NOMO-1 (cell line): ENCODE measurements at regions not wholly inside any gene's neighbourhood (a gene's known extent, or its start where the extent isn't known, plus 50 kb on each side); places are given as distances from the start of the nearest gene placed in this dataset.
"Not testable (repeated sequence)": the region's sequence is repeated elsewhere in the genome, so short reads cannot be mapped to it uniquely, and the experiment has no call there.

ENCODE experiments used
- DNase-seq, 2 experiments: peaks; one replicate each; lab custom pipeline; 2025; ENCODE audit not compliant: unreplicated experiment in 2 of 2; lab: John Stamatoyannopoulos, UW

DNA sequence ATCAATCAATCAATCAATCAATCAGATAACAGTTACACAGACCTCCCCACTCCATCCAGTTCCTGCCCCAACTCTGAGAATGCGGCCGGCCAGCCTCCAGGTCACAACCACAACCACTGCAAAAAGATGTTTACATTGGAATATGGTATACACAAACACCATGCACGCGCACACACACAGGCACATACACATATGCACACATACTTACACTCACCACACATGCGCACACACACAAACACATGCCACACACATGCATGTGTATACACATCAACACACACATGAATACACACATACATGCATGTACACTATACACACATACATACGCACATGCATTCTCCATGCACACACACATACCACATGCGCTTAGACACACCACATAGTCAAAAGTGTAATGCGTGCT lies 131.1 kb downstream of the PXDC1 start:
- DNase-seq, result no peak

DNA sequence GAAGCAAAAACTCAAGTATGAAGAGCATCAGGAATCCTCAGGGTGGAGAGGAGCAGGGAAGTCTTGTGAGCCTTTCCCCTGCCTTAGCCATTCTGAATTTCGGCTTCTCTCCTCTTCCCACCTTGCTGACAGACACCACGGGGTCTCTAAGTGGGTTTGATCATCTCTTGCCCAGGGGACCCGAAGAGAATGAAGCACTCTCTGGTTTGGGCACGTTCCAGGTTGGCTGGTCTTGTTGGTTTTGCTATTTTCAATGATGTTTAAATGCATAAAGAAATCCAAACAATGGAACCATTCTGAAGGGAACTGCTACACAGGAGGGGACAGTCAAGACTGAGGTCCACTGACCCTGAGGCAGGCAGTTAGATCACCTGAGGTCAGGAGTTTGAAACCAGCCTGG lies 131.7 kb downstream of the PXDC1 start:
- DNase-seq, result no peak

DNA sequence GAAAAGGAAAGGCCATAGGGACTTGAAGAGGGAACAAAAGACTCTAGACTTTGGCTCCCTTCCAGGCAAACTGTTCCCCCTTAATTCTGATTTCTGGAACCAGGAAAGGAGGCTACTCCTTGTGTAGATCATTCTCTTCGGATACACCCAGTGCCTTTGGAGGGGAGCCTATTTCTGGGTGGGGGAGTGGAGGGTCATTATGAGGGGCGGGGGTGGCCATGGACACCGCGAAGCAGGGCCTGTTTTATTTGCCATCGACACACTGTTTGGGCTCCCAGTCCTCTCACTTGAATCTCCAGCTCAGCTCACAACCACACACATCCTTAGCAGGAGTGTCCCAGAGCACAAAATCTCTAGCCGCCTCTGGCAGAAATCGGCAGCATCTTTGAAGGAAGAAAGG lies 132.3 kb downstream of the PXDC1 start:
- DNase-seq, result no peak

DNA sequence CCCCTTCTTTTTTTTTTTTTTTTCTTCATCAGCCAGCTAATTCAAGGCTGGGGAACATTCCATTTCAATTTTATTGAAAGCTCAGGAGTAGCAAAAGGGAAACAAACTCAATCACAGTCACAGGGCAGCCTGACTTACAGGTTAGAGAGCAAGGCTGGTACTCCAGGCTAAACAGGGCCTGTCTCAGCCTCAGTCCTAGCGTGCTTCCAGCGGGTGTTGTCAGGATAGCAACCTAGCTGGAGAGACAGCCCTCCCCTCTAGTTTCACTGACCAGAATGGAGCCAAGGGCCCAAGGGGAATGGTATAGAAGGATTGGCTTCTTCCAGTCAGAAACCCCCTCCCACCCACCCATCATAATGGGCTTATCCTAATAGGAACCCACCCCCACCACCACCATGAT lies 132.9 kb downstream of the PXDC1 start:
- DNase-seq, result no peak

DNA sequence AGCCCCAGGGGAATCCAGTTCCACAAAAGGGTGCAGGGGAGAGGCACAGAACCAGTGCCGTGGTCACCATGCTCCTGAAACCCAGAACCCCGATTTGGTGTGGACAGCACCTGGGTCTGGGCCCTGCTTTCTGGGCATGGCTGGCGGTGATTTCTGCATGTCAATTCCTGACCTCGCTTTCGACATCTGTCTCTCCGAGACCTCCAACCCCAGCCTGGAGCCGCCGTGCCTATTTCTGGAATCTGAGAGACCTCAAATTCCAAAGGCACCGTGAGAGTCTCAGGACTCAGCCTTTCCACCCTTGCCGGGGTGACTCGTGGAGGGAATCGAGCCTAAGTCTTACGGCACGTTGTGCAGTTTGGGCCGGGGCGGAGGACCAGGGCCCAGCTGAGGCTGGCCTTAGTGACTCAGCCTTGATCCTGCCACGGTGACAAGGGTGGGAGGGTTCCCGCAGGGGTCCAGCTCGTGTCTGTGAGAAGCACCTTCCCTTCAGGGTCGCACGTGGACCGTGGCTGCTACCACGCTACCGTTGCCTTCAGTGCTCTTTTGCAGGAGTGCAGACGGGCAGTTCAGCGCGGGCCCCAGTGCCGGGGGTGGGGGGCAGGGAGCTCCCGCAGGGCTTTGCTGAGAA lies 133.7 kb downstream of the PXDC1 start:
- DNase-seq, result no peak

DNA sequence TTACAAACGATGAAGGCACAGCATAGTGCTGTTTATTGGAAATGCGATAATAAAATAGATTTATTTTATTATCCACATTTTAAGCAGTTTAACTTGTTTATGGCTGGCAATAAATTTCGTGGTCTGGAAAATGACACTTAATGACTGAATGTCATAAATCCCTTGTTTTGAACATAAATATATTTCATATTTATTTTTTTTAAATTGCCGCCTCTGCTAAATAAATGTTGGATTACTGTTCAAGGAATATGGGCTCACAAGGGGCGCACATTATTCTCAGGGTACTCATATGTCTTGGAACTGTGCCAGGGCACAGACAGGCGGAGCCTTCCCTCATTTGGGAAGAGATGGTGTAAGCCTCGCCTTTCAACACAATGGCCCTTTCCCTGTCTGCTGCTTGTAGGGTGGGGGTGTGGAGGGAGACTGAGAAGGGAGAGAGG lies 134.3 kb downstream of the PXDC1 start:
- no peak for DNase-seq

- DNase-seq, result no peak
These were observed 134.8 kb downstream of the PXDC1 start for GRCh38 chr6:3616565-3617176.

- DNase-seq, result no peak
These were observed 135.8 kb downstream of the PXDC1 start for GRCh38 chr6:3615391-3616380.

DNA sequence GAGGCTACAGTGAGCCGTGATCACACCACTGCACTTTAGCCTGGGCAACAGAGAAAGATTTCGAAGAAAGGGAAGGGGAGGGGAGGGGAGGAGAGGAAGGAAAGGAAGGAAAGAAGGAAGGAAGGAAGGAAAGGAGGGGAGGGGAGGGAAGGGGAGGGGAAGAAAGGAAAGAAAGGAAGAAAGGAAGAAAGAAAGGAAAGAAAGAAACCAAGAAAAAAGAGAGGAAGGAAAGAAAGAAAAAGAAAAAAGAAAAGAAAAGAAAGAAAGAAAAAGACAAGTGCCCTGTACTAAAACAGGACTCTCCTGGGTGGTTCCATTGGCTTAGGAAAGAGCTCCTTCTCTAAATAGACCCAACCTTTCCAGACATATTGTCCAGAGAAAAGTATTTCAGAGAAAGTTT lies 136.6 kb downstream of the PXDC1 start:
- no peak for DNase-seq

- DNase-seq, result not testable (repeated sequence)
These were observed 137.9 kb downstream of the PXDC1 start for GRCh38 chr6:3613565-3613964.

DNA sequence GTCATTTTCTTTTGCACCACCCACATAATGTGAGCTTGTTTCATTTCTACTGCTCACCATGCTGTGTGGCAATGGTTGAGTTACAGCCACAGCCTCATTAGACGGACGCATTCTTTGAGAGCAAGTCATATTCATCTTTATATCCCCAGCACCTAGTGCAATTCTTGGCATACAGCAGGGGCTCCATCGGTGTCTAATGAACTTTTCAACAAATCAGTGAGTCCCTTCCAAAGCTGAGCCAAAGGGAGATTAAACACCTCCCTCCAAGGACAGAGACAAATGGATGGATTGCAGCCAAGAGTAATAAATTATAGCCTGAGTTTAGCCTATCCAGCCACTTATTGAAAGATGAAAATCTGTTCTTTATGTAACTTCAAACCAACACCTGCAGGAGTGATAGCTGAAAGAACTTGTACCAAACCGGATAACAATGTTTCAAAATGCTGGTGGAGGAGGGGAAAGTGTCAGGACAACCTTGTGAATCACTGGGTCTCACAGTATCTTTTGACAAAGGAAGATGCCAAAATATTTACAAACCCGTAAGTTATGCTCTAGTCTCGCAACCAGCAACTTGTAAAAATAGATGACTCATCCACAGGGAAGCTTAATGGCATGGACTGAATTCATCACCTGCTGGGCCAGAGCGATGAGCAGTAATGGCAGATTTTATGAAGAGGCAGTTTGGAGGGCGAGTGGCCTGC lies 139.0 kb downstream of the PXDC1 start:
- DNase-seq, result no peak

GRCh38 chr6:3610921-3611320 lies 140.6 kb downstream of the PXDC1 start:
- DNase-seq, result no peak

DNA sequence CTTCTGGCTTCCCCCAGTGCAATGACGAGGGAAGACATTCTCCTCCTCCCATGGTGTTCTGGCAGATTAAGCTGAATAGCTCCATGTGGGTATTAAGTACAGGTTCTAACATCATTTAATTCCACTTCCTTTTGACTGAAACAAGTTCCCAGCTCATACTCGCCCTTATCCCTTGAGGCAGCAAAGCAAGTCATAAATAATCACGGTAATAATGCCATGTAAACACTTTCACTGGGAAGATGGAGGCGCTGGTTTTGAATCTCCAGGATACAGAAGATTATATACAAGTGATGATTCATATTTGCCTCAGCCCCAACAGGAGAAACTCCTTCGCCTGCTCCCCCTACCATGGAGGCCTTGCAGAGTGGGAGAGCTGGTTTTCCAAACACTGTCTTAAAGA lies 141.3 kb downstream of the PXDC1 start:
- no peak for DNase-seq

DNA sequence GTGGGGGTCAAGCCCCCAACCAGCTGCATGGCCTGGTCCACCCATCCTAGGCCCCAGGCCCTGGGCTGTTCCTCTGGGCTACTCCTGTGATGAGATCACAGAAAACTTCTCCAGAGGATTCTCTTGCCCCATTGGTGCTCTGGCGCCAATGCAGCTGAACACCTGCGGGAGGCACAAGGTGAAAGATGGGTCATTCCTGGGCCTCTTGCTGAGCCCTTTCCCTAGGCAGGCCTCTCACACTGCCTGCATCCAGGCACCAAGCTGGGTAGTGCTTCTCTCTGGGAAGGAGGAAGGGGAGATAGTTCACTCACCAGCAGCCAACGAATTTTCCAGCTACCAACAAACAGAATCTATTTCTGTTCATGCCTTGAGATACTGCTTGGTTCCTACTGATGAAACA lies 142.1 kb downstream of the PXDC1 start:
- DNase-seq, result no peak

GRCh38 chr6:3608159-3608558 lies 143.4 kb downstream of the PXDC1 start:
- DNase-seq, result no peak

- DNase-seq, result no peak
These were observed 143.9 kb downstream of the PXDC1 start for GRCh38 chr6:3607599-3607998.

- DNase-seq, result no peak
These were observed 144.3 kb downstream of the PXDC1 start for GRCh38 chr6:3607171-3607570.

DNA sequence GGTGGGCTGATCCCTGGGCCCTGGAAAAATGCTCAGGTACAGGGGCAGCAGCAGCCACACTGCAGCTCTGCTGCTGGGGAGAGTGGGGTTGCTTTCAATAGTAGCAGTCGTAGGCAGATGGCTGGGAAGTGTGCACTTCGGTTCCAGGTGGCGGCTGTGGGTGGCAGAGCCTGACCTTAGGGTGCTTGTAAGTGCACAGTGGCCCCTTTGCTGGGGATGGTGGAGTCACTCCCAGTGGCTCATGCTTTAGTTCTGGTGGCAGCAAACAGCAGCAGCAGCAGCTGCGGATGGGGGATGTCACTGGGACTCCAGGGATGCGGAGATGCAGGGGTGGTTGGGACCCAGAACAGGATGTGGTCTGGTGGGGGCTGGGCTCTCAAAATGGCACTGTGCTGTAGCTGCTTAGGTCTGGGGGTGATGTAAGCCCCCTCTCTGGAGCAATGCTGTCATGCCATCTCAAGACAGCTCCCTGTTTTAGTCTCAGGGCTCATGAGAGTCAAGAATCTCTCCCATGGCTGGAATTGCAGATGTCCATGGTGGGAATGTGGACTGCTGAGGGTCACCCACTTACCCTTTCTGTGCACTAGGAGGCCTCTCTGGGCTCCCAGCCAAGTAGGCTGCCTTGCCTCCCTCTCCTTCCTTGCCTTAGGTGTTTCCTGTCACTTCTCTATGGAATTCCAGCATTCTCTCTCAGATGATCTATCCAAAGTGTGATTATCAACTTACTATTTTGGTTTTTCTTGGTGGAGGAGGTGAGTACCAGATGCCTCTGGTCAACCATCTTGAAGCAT lies 146.7 kb upstream of the SLC22A23 start:
- no peak for DNase-seq

- no peak for DNase-seq
These were observed 144.7 kb upstream of the SLC22A23 start for GRCh38 chr6:3601570-3601969.

DNA sequence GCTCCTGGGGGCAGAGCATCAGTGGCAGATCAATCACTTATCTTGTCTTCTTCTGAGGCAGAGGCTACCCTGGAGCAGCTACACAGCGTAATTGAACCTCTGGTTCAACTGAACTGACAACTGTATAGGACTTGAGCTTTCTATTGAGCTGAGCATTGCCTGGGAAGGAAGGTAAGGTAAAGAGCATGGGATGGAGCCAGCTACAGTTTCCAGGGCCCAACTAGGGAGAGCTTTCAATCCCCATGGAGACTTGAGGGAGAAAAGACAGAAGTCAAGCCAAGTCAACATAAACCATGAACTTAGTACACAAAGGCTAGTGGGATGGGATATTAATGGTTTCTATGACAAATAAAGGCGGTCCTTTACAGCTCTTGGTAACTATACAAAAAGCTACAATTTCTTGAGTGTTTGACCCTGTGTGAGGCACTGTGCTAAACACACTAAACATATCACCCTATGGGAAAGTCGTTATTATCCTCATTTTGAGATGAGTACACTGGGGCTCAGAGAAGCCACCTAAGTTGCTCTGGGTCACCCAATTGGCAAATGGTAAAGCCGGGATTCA lies 140.7 kb upstream of the SLC22A23 start:
- DNase-seq, result no peak
